ENCODE measurements at regions not wholly inside any gene's neighbourhood (a gene's known extent, or its start where the extent isn't known, plus 50 kb on each side); places are given as distances from the start of the nearest gene placed in this dataset.

DNA sequence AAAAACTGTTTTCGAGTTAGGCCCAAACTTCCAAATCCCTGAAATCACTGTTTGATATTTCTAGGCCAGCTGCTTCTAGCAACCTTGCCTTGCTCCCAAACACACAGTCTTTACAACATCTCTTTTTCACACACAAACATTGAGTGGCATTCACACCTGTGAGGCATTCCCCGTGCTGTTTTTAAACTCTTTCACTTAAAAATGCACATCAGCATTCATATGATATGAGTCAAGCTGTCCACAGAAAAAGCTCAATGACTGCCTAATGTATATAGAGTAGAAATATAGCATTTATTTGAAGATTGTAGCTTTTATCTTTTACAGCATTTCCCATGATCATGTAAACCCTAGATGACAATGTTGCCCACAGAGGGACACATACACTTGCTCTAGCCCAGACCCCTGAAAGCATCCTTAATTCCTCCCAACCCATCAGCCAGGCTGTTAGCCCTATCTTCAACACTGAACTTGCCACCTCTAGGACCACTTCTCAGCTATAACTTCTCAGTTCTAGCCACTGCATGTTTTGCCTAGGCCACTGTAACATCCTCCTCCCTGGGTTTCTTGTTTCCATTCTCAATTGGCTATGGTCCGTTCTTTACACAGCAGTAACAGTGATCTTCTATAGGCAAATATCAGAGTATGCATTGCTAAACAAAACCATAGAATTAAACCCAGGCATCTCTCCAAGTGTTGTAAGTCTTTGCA, 782.6 kb downstream of the DIPK2A start:
- WGBS, 2 donors, result 57 to 65% methylated on average over 3 of the region's 3 CpGs
- intact Hi-C loops (cut with DNase I), result no loop called here
- Histone ChIP-seq H3K36me3 (replicated peaks in 1 of 2; ENCODE audit: insufficient read depth in 1 of 2, low read depth in 2 of 2) (no peaks in the 10 kb centered on the region), H3K4me1 (no peaks in the 10 kb centered on the region), H3K4me3 (no peak overlapping the region), H3K27me3 (no peaks in the 10 kb centered on the region), H3K27ac (no peak overlapping the region), H3K9me3 (no peaks in the 10 kb centered on the region)
- no peak for TF ChIP-seq POLR2A (IDR thresholded peaks at IDR 0.05)
- TF ChIP-seq, protein P1, sequence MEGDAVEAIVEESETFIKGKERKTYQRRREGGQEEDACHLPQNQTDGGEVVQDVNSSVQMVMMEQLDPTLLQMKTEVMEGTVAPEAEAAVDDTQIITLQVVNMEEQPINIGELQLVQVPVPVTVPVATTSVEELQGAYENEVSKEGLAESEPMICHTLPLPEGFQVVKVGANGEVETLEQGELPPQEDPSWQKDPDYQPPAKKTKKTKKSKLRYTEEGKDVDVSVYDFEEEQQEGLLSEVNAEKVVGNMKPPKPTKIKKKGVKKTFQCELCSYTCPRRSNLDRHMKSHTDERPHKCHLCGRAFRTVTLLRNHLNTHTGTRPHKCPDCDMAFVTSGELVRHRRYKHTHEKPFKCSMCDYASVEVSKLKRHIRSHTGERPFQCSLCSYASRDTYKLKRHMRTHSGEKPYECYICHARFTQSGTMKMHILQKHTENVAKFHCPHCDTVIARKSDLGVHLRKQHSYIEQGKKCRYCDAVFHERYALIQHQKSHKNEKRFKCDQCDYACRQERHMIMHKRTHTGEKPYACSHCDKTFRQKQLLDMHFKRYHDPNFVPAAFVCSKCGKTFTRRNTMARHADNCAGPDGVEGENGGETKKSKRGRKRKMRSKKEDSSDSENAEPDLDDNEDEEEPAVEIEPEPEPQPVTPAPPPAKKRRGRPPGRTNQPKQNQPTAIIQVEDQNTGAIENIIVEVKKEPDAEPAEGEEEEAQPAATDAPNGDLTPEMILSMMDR (IDR thresholded peaks at IDR 0.05), result no peak
- no peak for DNase-seq
- ATAC-seq, result no peak

DNA sequence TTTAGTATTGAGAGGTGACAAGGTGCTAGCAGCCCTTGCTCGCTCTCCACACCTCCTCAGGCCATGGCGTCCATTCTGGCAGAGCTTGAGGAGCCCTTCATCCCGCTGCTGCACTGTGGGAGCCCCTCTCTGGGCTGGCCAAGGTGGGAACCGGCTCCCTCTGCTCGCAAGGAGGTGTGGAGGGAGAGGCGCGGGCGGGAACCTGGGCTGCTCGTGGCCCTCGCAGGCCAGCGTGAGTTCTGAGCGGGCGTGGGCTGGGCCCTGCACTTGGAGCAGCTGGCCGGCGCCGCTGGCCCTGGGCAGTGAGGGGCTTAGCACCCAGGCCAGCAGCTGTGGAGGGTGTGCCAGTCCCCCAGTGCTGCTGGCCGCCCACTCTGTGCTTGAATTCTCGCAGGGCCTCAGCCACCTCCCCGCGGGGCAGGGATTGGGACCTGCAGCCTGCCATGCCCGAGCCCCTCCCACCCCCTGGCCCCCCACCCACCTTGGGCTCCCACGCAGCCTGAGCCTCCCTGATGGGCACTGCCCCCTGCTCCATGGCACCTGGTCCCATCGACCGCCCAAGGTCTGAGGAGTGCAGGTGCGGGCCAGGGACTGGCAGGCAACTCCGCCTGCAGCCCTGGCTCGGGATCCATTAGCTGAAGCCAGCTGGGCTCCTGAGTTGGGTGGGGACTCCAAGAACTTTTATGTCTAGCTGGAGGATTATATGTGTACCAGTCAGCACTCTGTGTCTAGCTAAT, 785.2 kb downstream of the DIPK2A start:
- no peak for ATAC-seq
- no peak overlapping the region for H3K27ac ChIP-seq
- H3K4me1 ChIP-seq, result no peaks in the 10 kb centered on the region
- intact Hi-C loops (cut with DNase I), result no loop called here
- WGBS, 2 donors, result 92 to 95% methylated on average over 5 to 26 of the region's 27 CpGs
- no peaks in the 10 kb centered on the region for H3K27me3 ChIP-seq
- TF ChIP-seq POLR2A (IDR thresholded peaks at IDR 0.05), result no peak
- TF ChIP-seq, protein P1 (IDR thresholded peaks at IDR 0.05), result no peak
- no peaks in the 10 kb centered on the region for H3K36me3 ChIP-seq (replicated peaks in 1 of 2; ENCODE audit: insufficient read depth in 1 of 2, low read depth in 2 of 2)
- H3K4me3 ChIP-seq, result no peak overlapping the region
- no peak for DNase-seq
- no peaks in the 10 kb centered on the region for H3K9me3 ChIP-seq

DNA sequence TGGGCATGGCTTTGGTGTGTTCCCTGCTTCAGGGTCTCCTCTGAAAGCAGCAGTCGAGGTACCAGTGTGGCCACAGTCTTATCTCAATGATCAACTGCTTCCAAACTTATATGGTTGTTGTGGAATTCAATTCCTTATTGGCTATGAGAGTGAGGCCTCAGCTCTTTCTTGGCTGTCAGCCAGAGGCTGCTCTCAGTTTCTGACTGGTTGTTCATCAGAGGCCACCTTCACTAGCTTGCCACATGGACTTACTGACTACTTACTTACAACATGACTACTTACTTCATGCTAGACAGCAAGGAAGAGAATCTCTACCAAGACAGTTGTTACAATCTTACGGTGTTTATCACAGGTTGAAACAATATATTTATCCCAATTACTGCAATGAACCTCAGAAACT, 789.2 kb downstream of the DIPK2A start:
- TF ChIP-seq, protein P1 (IDR thresholded peaks at IDR 0.05), result no peak
- no peak for TF ChIP-seq POLR2A (IDR thresholded peaks at IDR 0.05)
- Histone ChIP-seq H3K36me3 (replicated peaks in 1 of 2; ENCODE audit: insufficient read depth in 1 of 2, low read depth in 2 of 2) (no peaks in the 10 kb centered on the region), H3K27me3 (no peaks in the 10 kb centered on the region), H3K4me3 (no peak overlapping the region), H3K9me3 (no peaks in the 10 kb centered on the region), H3K4me1 (no peaks in the 10 kb centered on the region), H3K27ac (no peak overlapping the region)
- 62 to 66% methylated on average over 2 of the region's 2 CpGs for WGBS, 2 donors
- intact Hi-C loops (cut with DNase I), result no loop called here
- DNase-seq (peak in 2 of 4 donors; percentile 13 to 17), ATAC-seq (no peak)

DNA sequence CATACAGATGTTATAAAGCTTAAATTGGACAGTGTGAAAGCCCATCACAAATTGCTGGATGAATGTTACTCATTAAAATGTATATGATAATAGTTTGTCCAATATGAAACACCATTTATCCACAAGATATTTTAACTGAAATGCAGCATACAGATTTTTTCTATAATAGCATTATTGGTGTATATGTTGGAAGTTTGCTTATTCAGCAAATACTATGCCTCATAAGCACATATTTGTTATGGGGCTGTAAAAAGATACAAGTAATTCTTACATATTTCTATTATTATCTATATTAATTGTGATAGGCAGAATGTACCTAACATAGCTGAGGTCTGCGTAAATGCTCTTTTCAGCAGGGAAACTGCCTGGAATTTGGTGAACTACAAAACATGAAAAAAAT, 790.5 kb downstream of the DIPK2A start:
- no peak for TF ChIP-seq POLR2A (IDR thresholded peaks at IDR 0.05)
- TF ChIP-seq, protein P1 (IDR thresholded peaks at IDR 0.05), result no peak
- Histone ChIP-seq H3K36me3 (replicated peaks in 1 of 2; ENCODE audit: insufficient read depth in 1 of 2, low read depth in 2 of 2) (no peaks in the 10 kb centered on the region), H3K4me3 (no peak overlapping the region), H3K4me1 (no peaks in the 10 kb centered on the region), H3K9me3 (no peaks in the 10 kb centered on the region), H3K27me3 (no peaks in the 10 kb centered on the region), H3K27ac (no peak overlapping the region)
- DNase-seq (no peak), ATAC-seq (no peak)
- 95 to 100% methylated on average over 1 of the region's 1 CpG for WGBS, 2 donors
- intact Hi-C loops (cut with DNase I), result no loop called here

Measured in body of pancreas (tissue), 4 donors.